ENCODE measurements at regions not wholly inside any gene's neighbourhood (a gene's known extent, or its start where the extent isn't known, plus 50 kb on each side); places are given as distances from the start of the nearest gene placed in this dataset.

- TF ChIP-seq CTCF (conservative IDR thresholded peaks at IDR 0.05; ENCODE audit: low read depth in 2 of 2) (no peak), JUNB (IDR thresholded peaks at IDR 0.05; ENCODE audit: unreplicated experiment) (no peak), NANOG (IDR thresholded peaks at IDR 0.05; ENCODE audit: borderline replicate concordance) (no peak), ZNF331 (CRISPR knock-in tag; IDR thresholded peaks at IDR 0.05; ENCODE audit: low read depth) (no peak), EZH2phosphoT487 (IDR thresholded peaks at IDR 0.05; ENCODE audit: unreplicated experiment) (no peak), EZH2 (IDR thresholded peaks at IDR 0.05; ENCODE audit: low read depth, unreplicated experiment) (no peak)
These were observed 533.1 kb upstream of the CBLB start (continued) for GRCh38 chr3:106401666-106402490.

- Mint-ChIP-seq H3K4me3 (no peak overlapping the region), H3K27me3 (ENCODE audit: insufficient read depth, low read depth, poor library complexity) (no peaks in the 10 kb centered on the region), H3K27ac (peak overlapping the region; percentile 69), H3K4me1 (peaks cover 17% of the 10 kb centered on the region), H3K9me3 (no peaks in the 10 kb centered on the region), H3K36me3 (ENCODE audit: low read depth) (no peaks in the 10 kb centered on the region)
- H3K4me1 ChIP-seq (ENCODE audit: insufficient read depth), result peaks cover 8% of the 10 kb centered on the region
- no peaks in the 10 kb centered on the region for H3K27me3 ChIP-seq (ENCODE audit: insufficient read depth)
- H3K27ac ChIP-seq (ENCODE audit: low read depth), result no peak overlapping the region
- ATAC-seq, result no peak
- no peaks in the 10 kb centered on the region for H3K36me3 ChIP-seq (ENCODE audit: insufficient read depth)
- no peaks in the 10 kb centered on the region for H4K20me1 ChIP-seq (replicated peaks; ENCODE audit: insufficient read depth)
- TF ChIP-seq POLR2AphosphoS5 (IDR thresholded peaks at IDR 0.05; ENCODE audit: low read depth), result no peak
- TF ChIP-seq ZNF462 (CRISPR knock-in tag; IDR thresholded peaks at IDR 0.05), result no peak
- no peak for TF ChIP-seq CREB1 (CRISPR knock-in tag; IDR thresholded peaks at IDR 0.05; ENCODE audit: low read depth)
- TF ChIP-seq EZH2phosphoT487 (IDR thresholded peaks at IDR 0.05; ENCODE audit: unreplicated experiment), result no peak
- no peak for TF ChIP-seq EZH2 (IDR thresholded peaks at IDR 0.05; ENCODE audit: low read depth, unreplicated experiment)
- no peak overlapping the region for H3K4me2 ChIP-seq
- no peak overlapping the region for H2AFZ ChIP-seq
- no peaks in the 10 kb centered on the region for H3K79me2 ChIP-seq (replicated peaks; ENCODE audit: insufficient read depth)
- no peaks in the 10 kb centered on the region for H3K9me2 ChIP-seq (ENCODE audit: insufficient read depth)
- H3F3A ChIP-seq (replicated peaks; ENCODE audit: low read depth), result no peaks in the 10 kb centered on the region
- no peak overlapping the region for H3K4me3 ChIP-seq
- DNase-seq (ENCODE audit: low spot score), result no peak
These were observed 534.7 kb upstream of the CBLB start for GRCh38 chr3:106403371-106404145.

Measured in GM23338 (cell line).